GM19025 (cell line): ENCODE measurements at regions not wholly inside any gene's neighbourhood (a gene's known extent, or its start where the extent isn't known, plus 50 kb on each side); places are given as distances from the start of the nearest gene placed in this dataset.

Experiments used
- ATAC-seq: cut with Tn5 transposase; IDR thresholded peaks from one replicate; pipeline ENCODE4 v1.9.1; 2021; ENCODE audit warnings: mild to moderate bottlenecking, low read depth, moderate library complexity; ENCODE audit not compliant: unreplicated experiment

GRCh38 chr9:22278426-22278825 lies 168.2 kb upstream of the DMRTA1 start:
- no peak for ATAC-seq

GRCh38 chr9:22279636-22280035 lies 167.0 kb upstream of the DMRTA1 start:
- no peak for ATAC-seq

GRCh38 chr9:22285066-22285465 lies 161.6 kb upstream of the DMRTA1 start:
- no peak for ATAC-seq

DNA sequence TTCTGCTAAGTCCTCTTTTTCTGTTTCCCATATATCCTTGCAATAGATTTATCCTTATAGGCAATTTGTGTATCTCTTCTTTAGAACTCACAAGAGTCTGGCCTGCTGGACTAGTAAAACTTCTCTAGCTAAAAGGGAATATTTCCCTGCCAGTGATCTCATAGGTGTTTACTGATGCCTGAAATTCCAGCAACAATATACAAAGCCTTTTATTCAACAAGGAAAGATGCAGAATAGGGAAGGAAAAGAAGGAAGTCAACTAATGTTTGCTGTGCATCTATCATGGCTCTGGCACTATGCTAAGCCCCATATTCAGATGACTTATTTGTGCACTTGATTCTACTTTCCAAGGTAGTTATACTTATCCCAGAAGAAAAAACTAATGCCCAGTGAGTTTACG lies 160.0 kb upstream of the DMRTA1 start:
- no peak for ATAC-seq

DNA sequence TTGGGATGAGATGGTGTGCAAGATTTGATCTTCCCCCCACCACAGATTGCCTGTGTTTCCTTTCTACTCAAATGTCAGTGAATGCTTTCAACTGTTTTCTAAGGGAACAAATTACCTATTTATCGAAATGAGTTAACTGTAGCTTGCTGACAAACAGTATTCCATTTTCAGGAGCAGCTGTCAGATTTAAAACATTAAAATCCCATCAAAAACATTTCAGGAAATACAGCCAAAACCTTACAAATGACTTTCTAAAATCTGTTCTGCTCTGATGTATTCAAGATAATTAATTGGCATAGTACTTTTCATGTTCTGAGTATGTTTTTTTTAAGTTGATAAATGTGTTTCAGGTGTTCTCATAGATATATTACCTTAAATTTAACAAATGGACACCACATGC lies 158.0 kb upstream of the DMRTA1 start:
- no peak for ATAC-seq

DNA sequence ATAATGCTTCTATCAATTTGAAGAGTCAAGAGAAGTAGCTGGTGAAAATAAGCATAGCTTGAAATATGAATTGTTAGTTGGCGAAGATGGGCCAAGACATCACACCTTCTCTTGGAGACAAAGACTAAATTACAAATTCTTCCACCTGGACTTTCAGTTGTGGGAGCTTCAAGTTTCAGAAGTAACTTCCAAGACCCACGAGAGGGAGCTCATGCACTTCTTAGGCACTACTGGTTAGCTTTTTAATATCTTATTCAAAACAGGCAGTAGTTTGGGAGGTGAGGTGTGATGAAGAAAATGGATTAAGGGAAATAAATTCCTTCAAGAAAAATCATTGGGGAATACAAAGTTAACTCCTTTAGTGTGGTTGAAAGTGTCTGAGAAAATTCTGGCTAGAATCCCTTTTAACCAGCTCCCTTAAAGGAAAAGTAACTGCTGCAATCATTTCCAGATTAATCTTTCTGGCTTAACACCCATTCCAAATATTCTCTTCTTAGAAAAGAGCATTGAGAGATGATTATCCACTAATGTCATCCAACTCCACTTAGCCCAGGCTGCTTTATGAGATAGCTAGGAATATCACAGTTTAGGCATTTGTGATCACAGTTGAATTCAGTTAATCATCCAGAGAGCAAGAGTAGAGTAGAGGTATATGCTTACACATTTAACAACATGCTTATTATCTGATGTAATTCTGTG lies 139.5 kb upstream of the DMRTA1 start:
- ATAC-seq, result no peak

DNA sequence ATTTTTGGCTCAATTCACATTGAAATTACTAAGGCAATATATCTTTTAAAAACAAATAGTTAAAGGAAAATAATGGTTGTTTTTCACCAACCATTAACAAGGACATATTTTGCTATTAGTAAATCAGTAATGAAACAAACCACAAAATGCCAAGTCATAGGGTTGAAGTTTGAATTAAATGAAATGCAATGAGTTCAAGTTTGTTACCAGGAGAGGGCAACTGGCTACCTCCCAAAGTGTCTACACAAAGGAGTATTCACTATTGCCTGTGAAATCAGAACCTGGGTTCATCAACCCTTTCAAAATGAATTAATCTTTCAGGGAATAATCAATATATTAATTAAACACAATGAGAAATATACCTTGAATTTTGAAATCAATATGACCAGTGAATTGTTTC lies 138.4 kb upstream of the DMRTA1 start:
- ATAC-seq, result no peak

- no peak for ATAC-seq
Observed at GRCh38 chr9:22316645-22317044, 130.0 kb upstream of the DMRTA1 start.

DNA sequence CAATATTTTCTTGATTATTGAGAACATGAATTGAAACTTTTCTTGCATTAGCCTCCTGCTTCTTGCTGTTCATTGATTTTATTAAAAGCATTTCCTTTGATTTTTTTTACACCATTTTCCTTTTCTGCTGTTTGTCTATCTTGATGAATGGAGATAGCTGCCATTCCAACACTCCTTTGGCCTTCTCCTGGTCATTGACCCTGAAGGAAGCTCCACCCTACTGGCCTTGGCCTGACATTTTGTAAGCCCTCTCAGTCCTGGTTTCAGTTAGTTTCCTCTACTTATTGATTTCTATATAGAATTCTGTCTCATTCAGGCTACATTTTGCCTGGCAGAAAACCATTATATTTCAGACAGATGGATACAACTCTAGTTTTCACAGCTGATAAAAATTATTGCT lies 115.1 kb upstream of the DMRTA1 start:
- ATAC-seq, result no peak

DNA sequence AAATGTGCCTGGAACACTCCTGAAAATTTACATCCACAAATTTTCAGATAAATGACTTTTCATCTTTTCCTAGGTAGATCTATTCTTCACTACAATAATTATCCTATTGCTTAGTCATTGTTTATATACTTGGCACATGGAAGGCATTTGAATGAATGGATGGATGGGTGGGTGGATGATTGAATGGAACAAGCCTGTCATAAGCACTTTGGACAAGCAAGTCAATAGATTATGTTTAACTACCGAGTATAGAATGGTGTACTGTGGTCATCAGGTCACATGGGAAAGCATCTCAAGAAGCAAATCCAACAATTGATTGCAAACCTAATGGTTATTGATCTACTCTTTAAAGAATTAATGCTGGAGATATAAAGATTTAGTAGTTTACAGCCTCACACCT lies 114.4 kb upstream of the DMRTA1 start:
- no peak for ATAC-seq

- no peak for ATAC-seq
Observed at GRCh38 chr9:22337261-22337660, 109.4 kb upstream of the DMRTA1 start.

DNA sequence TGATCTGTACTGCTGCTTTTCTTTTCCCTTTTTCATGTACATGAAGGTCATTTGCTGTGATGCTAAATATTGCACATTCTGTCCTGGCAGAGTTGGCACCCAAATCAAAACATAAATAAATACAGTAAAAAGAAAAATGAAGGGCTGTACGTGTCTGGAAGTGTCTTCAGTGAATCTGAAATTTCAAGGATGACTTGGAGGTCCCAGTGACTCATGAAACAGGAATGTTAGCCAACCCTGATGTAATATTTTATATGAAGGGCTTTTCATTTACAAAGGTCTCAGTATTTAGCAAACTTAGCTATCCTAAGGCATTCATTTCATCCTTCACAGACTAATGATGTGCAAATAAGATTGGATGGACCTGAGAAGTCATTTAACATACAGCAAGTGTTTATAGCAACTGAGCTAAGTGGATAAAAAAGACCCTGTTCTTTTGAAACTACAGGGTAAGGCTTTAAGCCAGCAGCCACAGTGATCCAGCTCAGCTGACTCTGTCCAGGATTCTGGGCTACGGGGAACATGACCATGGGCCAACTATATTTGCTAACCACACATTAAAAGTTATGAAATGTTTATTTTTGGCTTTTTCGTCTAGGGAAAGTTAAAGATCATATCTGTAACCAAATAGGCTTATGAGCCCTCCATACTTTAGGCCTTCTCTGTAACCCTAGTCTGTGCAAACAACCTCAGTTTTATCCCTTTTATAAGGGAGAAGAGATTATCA lies 104.0 kb upstream of the DMRTA1 start:
- no peak for ATAC-seq

GRCh38 chr9:22343218-22343611 lies 103.4 kb upstream of the DMRTA1 start:
- no peak for ATAC-seq

GRCh38 chr9:22354699-22355384 lies 91.8 kb upstream of the DMRTA1 start:
- ATAC-seq, result no peak

GRCh38 chr9:22356985-22357384 lies 89.6 kb upstream of the DMRTA1 start:
- no peak for ATAC-seq

- no peak for ATAC-seq
Observed at GRCh38 chr9:22363421-22363887, 83.2 kb upstream of the DMRTA1 start.

DNA sequence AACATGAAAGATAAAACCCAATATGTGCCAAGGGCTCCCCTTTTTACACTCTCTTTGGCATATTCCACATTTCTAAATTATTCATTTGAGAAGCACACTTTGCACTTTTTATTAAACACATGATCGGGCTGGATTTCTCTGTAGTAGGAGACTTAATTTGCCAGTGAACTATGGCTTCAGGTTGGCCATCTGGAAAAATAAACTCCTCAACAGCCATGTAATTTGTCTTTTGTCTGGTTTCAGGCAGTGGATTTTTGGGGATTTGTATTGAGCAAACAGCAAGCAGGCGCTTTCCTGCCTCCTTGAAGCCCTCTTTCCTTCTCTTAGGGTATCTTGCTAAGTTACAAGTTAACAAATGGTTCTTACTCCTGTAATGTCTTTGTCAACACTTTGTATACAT lies 73.0 kb upstream of the DMRTA1 start:
- no peak for ATAC-seq

- ATAC-seq, result no peak
Observed at GRCh38 chr9:22374051-22374450, 72.6 kb upstream of the DMRTA1 start.

DNA sequence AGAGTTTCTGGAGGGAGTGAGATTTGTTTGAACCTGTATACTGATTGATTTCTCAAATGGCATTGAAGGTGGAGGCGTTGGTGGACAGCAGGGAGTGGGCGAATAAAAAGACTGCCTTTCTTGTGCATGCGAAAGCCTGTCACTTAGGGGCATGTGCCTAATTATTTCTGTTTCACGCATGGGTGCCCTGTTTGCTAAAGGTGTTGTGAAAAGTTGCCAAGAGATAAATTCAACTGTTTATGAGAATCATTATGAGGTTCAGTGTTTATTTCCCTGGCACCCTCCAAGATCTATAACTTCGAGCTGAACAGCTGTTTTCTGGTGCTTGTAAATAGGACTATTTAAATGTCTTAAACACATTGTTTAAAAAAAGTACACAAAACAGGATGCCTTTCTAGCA lies 67.4 kb upstream of the DMRTA1 start:
- no peak for ATAC-seq

- ATAC-seq, result no peak
Observed at GRCh38 chr9:22381170-22381569, 65.5 kb upstream of the DMRTA1 start.

DNA sequence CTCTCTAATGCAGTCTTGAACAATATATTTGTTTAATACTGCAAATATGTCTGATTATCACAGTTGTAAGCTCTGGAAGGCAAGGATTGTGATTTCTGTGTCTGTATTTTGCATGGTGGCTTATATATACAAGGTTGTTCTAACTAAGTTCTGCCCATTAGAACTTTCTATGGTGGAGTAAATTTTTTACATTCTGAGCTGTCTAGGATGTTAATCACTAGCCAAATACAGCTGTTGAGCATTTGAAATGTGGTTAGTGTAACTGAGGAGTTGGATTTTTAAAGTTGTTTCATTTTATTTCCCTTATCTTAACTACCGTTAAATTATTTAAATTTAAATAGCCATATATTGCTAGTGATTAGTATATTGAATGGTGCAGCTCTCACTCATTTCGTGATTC lies 64.3 kb upstream of the DMRTA1 start:
- ATAC-seq, result no peak

- ATAC-seq, result no peak
Observed at GRCh38 chr9:22383718-22384117, 62.9 kb upstream of the DMRTA1 start.
